GM19023 (cell line): ENCODE measurements at regions not wholly inside any gene's neighbourhood (a gene's known extent, or its start where the extent isn't known, plus 50 kb on each side); places are given as distances from the start of the nearest gene placed in this dataset.
"Not testable (repeated sequence)": the region's sequence is repeated elsewhere in the genome, so short reads cannot be mapped to it uniquely, and the experiment has no call there.

Source experiments
- ATAC-seq: cut with Tn5 transposase; IDR thresholded peaks from one replicate; pipeline ENCODE4 v1.9.1; 2021; ENCODE audit warnings: mild to moderate bottlenecking, moderate library complexity; ENCODE audit not compliant: unreplicated experiment

DNA sequence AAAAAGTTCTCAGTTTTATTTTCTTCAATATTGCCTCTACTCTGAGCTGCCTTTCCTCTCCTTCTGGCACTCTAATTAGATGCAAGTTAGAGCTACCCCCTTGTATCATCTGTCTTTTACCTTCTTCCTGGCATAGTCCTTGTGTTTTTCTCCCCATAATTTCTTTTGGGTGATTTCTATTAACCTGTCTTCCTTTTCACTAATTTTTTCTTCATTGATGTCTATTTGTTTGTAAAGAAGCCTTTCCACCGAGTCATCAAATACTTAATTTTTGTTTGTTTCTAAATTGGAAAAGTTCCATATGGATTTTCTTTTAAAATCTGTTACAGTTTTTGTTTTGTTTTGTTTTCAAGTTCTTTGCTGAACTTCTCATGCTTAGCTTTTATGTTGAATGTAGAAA is 558.1 kb downstream of the TBC1D22A start:
- ATAC-seq = no peak

DNA sequence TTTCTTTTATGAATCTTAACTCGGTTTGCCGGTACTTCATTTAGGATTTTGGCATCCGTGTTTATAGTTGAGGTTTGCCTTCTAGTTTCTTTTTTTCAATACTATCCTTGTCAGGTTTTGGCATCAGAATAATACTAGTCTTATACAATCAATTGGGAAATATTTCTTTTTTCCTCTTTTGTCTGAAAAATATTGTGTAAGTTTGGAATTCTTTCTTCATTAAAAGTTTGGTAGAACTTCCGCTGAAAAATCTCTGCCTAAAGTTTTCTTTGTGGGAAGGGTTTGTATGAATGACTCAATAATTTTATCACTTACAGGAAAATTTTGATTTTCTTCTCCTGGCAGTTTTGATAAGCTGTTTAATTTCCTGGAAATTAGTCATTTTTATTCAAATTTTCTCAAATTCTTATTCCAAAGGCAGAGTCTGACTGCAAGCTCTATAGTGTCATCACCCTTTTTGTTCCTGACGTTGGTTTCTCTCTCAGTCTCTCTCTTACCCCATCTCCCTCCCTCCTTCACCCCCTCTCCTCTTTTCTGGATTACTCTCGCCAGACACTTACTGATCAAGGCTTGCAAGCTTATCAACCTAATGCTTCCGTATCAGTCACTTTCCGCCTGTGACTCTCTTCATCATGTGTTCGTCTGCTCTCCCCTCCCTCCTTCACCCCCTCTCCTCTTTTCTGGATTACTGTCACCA is 555.7 kb downstream of the TBC1D22A start:
- ATAC-seq = no peak

DNA sequence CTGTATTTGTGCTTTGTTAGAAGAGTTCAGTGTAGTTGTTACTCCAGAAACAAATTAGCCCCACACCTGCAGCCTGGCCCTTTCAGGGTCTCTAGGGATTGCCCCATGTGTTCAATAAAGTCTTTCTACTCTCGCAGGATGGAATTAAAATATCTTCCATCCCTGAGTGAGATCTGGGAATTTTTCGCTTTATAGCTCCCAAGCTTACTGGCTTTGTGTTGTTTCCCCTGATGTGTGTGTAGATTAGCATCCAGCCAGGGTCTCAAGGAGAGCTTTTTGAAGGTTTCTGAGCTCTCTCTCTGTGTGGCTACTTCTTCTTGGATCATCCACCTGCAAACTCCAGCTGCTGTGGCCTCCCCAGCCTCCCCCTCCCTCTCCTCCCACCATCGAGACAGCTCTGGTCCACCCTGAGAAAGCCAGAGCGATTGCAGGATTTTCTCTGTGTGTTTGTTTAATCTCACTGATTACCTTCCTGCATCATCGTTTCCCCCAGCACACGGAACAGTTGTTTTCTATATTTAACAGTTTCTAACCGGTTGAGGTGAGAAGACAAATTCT is 553.5 kb downstream of the TBC1D22A start:
- no peak for ATAC-seq

DNA sequence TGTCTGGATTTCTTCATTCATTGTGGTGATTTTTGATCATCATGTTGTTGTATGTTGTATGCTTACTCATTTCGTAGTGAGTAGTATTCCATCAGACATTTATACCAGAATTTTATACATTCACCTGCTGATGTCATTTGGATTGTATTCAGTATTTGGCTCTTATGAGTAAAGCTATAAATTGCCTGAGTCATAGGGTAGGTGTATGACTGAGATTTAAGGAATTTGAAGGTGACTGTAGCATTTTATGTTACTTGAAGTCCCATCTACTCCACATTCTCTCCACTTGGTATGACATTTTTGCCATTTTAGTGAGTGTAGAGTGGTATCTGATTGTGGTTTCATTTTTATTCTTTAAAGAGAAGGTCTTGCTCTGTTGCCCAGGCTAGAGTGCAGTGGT is 548.2 kb downstream of the TBC1D22A start:
- no peak for ATAC-seq

DNA sequence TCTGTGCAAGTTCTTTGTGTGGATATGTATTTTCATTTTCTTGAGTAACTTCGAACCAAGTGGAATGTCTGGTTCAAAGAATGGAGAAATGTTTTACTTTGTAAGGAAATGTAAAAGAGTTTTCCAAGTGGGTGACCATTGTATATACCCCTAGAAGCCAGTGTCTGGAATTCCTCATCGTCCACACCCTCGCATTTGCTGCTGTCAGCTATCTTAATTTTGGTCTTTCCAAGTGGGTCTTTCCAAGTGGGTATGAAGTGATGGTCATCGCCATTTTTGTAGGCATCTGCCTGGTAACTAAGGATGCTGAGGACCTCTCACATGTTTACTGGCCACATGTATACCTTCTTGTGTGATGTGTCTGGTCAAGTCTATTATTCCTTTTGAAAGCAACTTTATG is 547.5 kb downstream of the TBC1D22A start:
- no peak for ATAC-seq

DNA sequence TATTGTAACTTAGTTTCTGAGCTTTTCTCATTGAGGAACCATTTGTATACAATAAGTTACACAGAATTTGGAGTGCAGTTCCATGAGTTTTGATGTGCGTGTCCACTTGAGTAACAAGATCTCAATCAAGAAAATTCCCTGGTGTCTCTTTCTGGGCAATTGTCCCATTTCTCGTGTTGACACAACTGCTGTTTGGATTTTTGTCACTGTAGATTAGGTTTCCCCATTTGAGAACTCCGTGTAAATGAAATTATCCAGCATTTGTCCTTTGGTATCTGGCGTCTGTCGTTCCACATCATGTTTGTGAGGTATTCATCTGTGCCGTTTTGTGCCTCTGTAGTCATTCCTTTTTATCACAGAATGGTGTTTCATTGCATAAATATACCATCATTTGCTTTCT is 547.0 kb downstream of the TBC1D22A start:
- no peak for ATAC-seq

DNA sequence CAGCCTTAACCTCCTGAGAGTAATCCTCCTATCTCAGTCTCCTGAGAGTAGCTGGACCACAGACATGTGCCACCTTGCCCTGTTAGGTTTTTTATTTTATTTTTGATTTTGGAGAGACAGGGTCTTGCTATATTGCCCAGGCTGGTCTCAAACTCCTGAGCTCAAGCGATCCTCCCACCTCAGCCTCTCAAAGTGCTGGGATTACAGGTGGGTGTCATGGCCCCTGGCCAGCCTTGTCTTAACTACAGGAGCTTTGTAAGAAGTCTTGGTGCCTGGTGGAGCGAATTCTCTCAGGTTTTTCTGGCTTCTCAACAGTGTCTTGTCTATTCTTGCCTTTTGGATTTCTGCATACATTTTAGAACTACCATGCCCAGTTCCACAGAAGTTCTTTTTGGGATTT is 546.4 kb downstream of the TBC1D22A start:
- no peak for ATAC-seq

DNA sequence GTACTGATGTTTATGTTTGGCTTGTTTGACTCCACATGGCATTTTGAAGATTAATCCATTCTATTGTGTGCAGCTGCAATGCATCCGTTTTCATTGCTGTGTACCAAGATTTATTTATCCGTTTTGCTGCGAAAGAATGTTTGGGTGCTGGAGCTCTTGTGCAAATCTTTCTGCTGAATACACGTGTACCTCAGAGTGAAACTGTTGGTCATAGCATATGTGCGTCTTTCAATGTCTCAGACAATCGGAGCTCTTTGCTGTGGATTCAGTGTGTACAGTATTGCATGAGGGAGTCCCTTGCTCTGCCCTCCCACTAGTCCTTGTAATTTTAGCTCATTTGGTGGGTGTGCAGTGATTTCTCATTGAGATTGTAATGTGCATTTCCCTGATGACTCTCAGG is 545.4 kb downstream of the TBC1D22A start:
- ATAC-seq = no peak

DNA sequence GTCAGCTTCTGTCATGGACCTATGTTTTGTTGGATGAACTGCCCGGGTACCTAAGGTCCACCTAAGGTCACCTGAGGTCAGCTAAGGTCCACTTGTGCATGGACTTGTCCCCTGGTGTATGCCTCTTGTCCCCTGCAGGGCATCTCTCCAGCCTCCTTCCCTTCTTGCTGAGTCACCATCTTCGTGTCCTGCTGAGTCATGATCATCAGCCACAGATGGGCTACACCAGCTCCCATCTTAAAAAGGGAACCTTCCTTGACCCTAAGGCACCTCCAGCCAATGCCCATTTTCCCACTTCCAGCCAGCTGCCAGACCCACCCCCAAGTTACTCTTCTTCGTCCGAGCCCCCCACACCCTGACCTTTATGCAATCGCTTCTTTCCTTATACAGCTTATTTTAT is 544.9 kb downstream of the TBC1D22A start:
- no peak for ATAC-seq

DNA sequence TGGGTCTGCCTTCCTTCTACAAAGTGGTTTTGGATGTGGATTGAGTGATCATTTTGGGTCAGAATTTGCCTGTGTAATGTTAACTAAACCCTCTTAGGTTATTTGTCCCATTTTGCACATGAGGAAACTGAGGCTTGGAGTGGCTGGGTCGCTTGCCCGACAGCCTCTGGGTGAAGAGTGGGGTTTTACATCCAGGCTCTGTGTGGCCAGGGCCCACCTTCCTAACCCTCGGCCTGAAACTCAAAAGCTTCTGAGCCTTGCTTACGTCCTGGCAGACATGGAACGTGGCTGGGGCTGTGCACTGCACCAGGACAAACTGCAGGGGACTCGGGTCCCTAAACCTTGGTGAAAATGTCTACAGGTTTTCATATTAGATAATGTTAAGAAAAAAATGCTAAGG is 542.4 kb downstream of the TBC1D22A start:
- no peak for ATAC-seq

DNA sequence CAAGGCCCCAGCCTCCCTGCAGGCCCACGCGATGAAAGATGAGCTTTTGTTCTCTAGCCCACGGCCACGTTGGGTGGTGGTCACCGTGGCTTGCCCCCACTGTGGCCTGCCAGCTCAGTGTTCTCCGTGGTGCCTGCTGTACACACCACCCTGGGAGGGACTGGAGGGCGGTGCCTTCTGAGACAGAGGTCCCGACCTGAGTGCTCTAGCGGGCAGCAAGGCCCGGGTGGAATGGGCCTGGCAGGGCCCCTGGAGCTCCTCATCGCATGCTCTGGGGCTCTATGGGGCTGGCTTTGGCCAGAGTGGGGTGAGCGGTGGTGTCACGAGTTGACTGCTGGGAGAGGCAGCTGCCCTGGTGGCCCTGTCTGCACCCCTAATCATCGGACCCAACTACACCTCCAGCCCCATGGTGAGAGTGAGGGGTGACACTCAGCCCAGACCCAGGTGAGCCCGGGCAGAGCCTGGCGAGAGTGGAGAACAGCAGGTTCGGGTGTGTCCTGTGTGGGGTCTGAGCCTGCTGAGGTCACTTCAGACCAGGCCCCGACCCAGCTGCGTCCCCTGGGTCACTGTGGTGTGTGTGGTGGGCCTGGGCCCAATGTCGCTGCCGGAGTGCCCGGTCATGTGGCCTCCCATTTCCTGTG is 541.9 kb downstream of the TBC1D22A start:
- ATAC-seq = no peak

DNA sequence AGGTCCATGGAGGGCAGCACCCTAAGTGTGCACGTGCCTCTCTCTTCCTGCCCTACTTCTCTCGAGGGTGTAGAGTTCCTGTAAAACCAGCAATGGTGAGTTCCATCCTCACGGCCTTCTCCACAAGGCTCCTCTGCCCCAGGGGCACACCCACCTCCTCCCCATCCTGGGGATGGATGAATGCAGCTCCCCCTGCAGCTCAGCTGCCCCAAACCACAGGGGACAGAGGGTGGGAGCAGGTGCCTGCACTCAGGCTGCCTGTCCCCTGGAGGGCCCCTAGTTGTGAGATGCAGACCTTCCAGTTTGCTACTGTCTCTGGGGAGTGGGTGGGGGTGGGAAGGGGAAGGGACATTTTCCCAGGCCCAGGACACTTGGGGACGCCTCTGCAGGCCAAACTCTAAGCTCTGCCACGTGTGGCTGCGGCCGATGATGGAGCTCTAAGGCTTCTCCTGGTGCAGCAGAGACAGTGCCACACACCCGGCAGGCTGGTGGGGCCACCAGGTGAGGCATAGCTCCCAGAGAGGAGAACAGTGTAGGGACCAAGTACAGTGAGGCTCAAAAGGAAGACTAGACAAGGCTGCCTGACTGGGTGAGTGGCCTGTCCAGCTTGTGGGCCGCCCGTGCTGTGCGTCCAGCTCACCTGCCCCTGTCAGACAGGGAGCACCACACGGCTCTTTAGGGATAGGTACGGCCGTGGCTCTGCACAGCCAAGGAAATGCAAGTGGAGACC is 540.9 kb downstream of the TBC1D22A start:
- no peak for ATAC-seq

DNA sequence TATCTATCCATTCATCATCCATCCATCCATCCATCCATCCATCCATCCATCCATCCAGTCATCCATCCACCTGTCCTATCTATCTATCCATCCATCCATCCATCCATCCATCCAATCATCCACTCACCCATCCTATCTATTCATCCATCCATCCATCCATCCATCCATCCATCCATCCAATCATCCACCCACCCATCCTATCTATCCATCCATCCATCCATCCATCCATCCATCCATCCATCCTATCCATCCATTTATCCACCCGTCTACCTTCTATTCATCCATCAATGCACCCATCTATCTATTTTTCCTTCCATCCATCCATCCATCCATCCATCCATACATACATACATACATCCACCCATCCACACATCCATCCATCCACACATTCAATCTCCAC is 540.1 kb downstream of the TBC1D22A start:
- not testable (repeated sequence) for ATAC-seq

DNA sequence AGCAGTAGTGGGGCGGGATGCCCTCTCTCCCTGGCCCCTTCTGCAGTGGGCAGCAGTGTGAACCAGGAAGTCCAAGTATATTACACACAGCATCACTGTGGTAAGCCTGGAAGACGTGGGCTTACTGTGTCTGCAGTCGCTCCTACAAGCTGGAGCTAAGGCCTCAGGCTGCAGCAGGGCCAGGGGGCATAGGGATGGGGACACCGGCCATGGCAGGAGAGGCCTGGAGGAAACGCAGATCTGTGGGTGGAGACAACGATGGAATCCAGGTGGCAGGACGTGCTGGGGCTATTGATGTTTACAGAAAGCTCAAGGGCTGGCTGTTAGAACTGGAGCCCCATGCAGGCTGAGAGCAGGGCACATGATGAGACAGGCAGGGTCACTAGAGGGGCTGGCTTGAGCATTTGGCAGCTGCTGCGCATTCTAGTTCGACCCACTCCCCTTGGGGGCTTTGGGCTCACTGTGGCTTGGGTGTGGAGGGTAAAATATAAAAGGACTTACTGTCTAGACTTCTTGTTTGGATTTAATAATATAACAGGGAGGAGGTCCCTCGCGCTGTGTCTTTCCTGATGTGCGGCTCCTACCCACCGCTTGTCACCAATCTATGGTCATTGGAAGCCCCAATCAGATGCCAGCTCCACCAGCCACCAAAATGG is 539.5 kb downstream of the TBC1D22A start:
- ATAC-seq = no peak

DNA sequence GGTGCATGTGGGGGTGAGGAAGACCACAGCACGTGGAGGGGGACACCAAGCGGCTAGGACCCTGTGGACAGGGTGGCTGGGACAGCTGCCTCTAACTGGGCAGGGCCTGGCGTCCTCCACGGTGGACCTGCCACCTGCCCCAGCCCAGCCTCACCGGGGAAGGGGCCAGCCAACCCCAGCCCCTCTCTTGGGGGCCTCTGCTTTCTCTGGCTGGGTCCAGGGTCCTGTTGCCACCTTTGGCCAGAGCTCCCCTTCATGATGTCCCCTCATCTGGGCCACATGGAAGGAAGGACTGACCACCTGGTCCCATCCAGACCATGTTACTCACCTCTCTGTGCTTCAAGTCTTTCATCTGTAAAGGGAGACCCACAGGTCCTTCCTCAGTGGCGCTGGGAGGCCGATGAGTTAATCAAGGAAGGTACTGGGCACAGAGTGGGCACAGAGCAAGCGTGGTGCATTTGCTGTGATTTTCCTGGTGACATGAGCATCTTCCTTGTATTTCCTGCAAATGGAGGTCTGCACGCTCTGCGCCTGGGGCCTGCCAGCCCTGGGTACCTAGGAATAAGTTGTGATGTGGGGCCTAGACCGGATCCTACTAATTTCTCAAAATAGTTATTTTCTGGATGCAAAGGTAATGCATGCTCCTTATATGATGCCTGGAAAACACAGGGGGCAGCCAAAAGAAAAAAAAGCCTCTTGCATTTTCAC is 538.4 kb downstream of the TBC1D22A start:
- no peak for ATAC-seq

DNA sequence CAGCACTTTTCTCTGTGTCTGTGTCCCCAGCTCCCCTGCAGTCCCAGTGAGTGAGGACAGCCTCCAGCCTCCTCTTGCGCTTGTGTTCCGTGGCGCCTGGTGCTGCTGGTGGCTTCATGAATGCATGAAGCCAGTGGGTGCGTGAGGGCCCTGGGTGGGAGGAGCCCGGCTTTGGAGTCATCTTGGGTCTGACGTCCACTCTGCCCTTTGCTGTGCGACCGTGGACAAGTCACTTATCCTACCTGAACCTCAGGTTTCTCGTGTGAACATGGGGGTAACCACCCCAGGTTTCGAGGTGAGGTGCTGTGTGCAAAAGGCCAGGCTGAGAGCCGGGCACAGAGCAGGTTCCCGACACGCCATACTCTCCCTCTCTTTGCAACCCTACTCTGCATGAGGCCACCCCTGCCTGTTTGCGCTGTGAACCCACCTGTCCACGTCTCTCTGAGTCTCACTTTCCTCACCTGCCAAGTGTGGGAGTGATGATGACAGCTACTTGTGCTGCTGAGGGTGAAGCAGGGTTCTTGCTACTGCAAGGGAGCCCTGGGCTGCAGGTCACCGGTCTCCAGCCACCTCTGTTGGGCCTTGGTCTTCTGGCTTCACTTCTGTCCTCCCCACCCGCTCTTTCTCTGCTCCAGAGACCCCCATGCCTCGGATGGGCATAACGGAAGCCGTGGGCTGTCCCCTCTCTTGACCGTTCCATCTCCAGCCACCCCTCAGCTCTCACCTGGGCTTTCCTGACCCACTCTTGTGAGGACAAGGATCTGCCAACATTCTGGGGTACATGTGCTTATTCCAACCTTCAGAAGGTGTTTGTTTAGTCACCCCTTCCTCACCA is 537.6 kb downstream of the TBC1D22A start:
- ATAC-seq = no peak

DNA sequence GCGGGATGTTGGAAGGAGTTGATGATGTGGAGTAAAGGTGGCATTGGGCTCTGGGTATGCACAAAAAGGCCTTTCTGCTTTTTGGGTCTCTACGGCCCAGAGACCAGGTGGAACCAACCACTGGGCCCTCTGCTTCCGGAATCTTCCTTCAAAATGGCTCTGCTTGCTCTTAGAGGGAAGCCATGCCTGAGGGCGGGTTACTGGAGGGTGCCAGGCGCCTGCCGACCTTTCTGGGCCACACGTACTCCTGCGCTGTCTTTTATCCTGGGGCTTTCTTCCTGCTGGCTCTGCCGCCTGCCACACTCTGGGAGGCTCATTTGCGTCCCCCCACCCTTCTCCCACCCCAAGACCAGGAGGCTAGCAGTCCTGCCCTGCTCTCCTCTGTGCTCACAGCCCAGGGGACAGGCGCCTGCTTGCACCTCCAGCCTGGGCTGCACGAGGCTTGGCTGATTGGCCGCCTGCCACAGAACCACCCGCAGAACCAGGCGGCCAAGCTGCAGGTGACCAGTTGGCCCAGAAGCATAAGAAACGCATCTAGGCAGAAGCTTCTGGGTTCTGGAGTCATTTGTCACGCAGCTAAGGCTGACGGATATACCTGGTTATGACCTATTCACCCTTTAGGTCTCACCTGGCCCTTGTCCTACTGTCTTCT is 536.9 kb downstream of the TBC1D22A start:
- no peak for ATAC-seq

DNA sequence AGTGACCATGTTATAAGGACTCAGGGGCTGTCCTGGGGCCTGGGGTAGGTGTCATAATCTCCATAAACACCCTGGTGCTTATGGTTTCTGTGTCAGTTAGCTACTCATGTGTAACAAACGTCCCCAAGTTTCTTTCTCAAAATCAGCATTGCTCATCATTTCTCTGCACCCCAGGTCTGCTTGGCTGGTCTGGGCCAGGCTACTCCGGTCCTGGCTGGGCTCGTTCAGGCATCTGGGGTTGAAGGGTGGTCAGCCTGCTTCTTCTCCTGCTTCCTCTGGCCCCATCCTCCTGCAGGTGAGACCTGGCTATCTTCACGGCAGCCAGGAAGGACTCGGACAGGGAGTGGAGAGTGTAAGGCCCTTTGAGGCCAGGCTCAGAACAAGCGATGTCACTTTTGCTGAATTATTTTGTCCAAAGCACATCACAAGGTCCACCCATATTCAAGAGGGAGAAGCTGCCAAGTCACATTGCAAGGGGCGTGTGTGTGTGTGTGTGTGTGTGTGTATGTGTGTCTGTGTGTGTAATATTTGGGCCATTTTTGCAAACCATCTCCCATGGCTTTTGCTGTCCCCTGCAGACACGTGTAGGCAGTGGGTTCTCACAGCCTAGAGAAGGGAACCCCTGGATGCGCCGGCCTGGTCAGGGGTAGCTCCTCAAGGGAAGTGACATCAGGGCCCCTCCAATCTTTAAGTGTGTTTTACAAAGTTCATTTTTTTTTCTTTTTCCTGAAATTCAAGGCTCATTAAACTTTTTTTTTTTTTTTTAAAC is 535.8 kb downstream of the TBC1D22A start:
- ATAC-seq = no peak
